ENCODE measurements at regions not wholly inside any gene's neighbourhood (a gene's known extent, or its start where the extent isn't known, plus 50 kb on each side); places are given as distances from the start of the nearest gene placed in this dataset.
"Not testable (repeated sequence)": the region's sequence is repeated elsewhere in the genome, so short reads cannot be mapped to it uniquely, and the experiment has no call there.

GRCh38 chr5:125679522-125679921, 743.7 kb upstream of the GRAMD2B start:
- H3K36me3 Mint-ChIP-seq = no peaks in the 10 kb centered on the region
- ATAC-seq (no peak), DNase-seq (no peak)
- no peaks in the 10 kb centered on the region for H3K27me3 ChIP-seq (ENCODE audit: control insufficient read depth, insufficient read depth, low read length)
- no peak overlapping the region for H3K27ac Mint-ChIP-seq
- H3K27me3 Mint-ChIP-seq (ENCODE audit: low read depth in 2 of 2) = no peaks in the 10 kb centered on the region
- no peaks in the 10 kb centered on the region for H3K4me1 ChIP-seq (ENCODE audit: control insufficient read depth, insufficient read depth, low read length)
- H3K9me3 Mint-ChIP-seq = peaks cover 3 to 5% of the 10 kb centered on the region in 2 donors
- H3K9me3 ChIP-seq (ENCODE audit: control insufficient read depth, insufficient read depth, low read length) = no peaks in the 10 kb centered on the region
- H3K4me3 Mint-ChIP-seq = no peak overlapping the region
- WGBS (ENCODE audit: insufficient coverage) = 100% methylated on average over 1 of the region's 1 CpG
- intact Hi-C loops (cut with micrococcal nuclease) = no loop called here
- TF ChIP-seq, protein P1, sequence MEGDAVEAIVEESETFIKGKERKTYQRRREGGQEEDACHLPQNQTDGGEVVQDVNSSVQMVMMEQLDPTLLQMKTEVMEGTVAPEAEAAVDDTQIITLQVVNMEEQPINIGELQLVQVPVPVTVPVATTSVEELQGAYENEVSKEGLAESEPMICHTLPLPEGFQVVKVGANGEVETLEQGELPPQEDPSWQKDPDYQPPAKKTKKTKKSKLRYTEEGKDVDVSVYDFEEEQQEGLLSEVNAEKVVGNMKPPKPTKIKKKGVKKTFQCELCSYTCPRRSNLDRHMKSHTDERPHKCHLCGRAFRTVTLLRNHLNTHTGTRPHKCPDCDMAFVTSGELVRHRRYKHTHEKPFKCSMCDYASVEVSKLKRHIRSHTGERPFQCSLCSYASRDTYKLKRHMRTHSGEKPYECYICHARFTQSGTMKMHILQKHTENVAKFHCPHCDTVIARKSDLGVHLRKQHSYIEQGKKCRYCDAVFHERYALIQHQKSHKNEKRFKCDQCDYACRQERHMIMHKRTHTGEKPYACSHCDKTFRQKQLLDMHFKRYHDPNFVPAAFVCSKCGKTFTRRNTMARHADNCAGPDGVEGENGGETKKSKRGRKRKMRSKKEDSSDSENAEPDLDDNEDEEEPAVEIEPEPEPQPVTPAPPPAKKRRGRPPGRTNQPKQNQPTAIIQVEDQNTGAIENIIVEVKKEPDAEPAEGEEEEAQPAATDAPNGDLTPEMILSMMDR (IDR thresholded peaks at IDR 0.05) = no peak
- no peaks in the 10 kb centered on the region for H3K36me3 ChIP-seq (ENCODE audit: control insufficient read depth, insufficient read depth, low read length)
- no peak overlapping the region for H3K4me3 ChIP-seq (ENCODE audit: low read length)
- H3K27ac ChIP-seq (ENCODE audit: low read length) = no peak overlapping the region
- no peaks in the 10 kb centered on the region for H3K4me1 Mint-ChIP-seq

- no peak overlapping the region for H3K27ac Mint-ChIP-seq
- no peaks in the 10 kb centered on the region for H3K27me3 ChIP-seq (ENCODE audit: control insufficient read depth, insufficient read depth, low read length)
- no peaks in the 10 kb centered on the region for H3K27me3 Mint-ChIP-seq (ENCODE audit: low read depth in 2 of 2)
- no peak for ATAC-seq
- DNase-seq = no peak
- no peak overlapping the region for H3K27ac ChIP-seq (ENCODE audit: low read length)
- H3K36me3 ChIP-seq (ENCODE audit: control insufficient read depth, insufficient read depth, low read length) = no peaks in the 10 kb centered on the region
- no peaks in the 10 kb centered on the region for H3K4me1 ChIP-seq (ENCODE audit: control insufficient read depth, insufficient read depth, low read length)
- H3K9me3 ChIP-seq (ENCODE audit: control insufficient read depth, insufficient read depth, low read length) = no peaks in the 10 kb centered on the region
- intact Hi-C loops (cut with micrococcal nuclease) = no loop called here
- TF ChIP-seq, protein P1 (IDR thresholded peaks at IDR 0.05) = no peak
- H3K36me3 Mint-ChIP-seq = no peaks in the 10 kb centered on the region
- peaks cover 7 to 11% of the 10 kb centered on the region in 2 donors for H3K9me3 Mint-ChIP-seq
- H3K4me3 Mint-ChIP-seq = no peak overlapping the region
- no peaks in the 10 kb centered on the region for H3K4me1 Mint-ChIP-seq
- H3K4me3 ChIP-seq (ENCODE audit: low read length) = no peak overlapping the region
Measured at GRCh38 chr5:125683669-125684068, 739.5 kb upstream of the GRAMD2B start.

DNA sequence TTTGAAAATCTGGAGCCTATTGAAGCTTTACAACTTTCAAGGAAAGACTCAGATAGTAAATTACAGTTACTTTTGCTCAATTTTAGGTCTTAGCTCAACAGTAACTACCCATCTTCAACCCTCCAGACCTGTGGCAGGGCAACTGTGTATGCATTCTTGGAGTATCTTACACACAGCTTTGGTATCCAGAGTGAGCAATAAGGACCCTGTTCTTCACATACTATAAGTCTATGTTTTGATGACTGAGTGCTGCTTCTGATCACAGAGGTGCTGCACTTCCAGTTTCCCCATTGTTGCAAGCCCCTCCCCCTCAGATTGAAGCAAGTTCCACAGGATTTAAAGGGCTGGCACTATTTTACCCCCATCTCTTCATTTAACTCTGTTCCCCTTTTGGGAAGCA, 737.4 kb upstream of the GRAMD2B start:
- Mint-ChIP-seq H3K27ac (no peak overlapping the region), H3K36me3 (no peaks in the 10 kb centered on the region), H3K27me3 (ENCODE audit: low read depth in 2 of 2) (no peaks in the 10 kb centered on the region), H3K4me1 (no peaks in the 10 kb centered on the region), H3K4me3 (no peak overlapping the region), H3K9me3 (peaks cover 9 to 11% of the 10 kb centered on the region in 2 donors)
- intact Hi-C loops (cut with micrococcal nuclease) = no loop called here
- ATAC-seq (no peak), DNase-seq (no peak)
- TF ChIP-seq, protein P1 (IDR thresholded peaks at IDR 0.05) = no peak
- Histone ChIP-seq H3K36me3 (ENCODE audit: control insufficient read depth, insufficient read depth, low read length) (no peaks in the 10 kb centered on the region), H3K4me1 (ENCODE audit: control insufficient read depth, insufficient read depth, low read length) (no peaks in the 10 kb centered on the region), H3K27me3 (ENCODE audit: control insufficient read depth, insufficient read depth, low read length) (no peaks in the 10 kb centered on the region), H3K9me3 (ENCODE audit: control insufficient read depth, insufficient read depth, low read length) (no peaks in the 10 kb centered on the region), H3K4me3 (ENCODE audit: low read length) (no peak overlapping the region), H3K27ac (ENCODE audit: low read length) (no peak overlapping the region)

DNA sequence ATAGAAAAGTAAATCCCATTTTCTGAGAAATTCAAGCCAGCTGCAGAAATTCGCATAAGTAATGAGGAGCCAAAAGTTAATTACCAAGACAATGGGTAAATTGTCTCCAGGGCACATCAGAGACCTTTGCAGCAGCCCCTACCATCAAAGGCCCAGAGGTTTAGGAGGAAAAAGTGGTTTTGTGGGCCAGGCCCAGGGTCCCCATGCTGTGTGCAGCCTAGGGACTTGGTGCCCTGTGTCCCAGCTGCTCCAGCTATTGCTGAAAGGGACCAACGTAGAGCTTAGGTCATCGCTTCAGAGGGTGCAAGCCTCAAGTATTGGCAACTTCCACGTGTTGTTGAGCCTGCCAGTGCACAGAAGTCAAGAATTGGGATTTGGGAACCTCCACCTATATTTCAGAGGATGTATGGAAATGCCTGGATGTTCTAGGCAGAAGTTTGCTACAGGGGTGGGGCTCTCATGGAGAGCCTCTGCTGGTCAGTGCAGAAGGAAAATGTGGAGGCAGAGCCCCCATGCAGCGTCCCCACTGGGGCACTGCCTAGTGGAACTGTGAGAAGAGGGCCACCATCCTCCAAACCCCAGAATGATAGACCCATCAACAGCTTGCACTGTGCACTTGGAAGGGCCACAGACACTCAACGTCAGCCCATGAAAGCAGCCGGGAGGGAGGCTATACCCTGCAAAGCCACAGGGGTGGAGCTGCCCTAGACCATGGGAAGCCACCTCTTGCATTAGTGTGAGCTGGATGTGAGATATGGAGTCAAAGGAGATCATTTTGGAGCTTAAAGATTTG, 731.3 kb upstream of the GRAMD2B start:
- not testable (repeated sequence) for H3K4me3 Mint-ChIP-seq

More for the DNA sequence above, 731.3 kb upstream of the GRAMD2B start:
- intact Hi-C loops (cut with micrococcal nuclease); H3K27ac Mint-ChIP-seq; H3K27ac ChIP-seq (ENCODE audit: low read length); H3K4me1 Mint-ChIP-seq; H3K4me1 ChIP-seq (ENCODE audit: control insufficient read depth, insufficient read depth, low read length); H3K4me3 ChIP-seq (ENCODE audit: low read length); H3K9me3 ChIP-seq (ENCODE audit: control insufficient read depth, insufficient read depth, low read length); DNase-seq; H3K36me3 Mint-ChIP-seq; H3K27me3 Mint-ChIP-seq (ENCODE audit: low read depth in 2 of 2); H3K27me3 ChIP-seq (ENCODE audit: control insufficient read depth, insufficient read depth, low read length); H3K9me3 Mint-ChIP-seq; ATAC-seq; H3K36me3 ChIP-seq (ENCODE audit: control insufficient read depth, insufficient read depth, low read length): not testable (repeated sequence)
- 88% methylated on average over 7 of the region's 7 CpGs for WGBS (ENCODE audit: insufficient coverage)

Data from natural killer cell (primary cell).